AG04450 (cell line): ENCODE measurements at regions not wholly inside any gene's neighbourhood (a gene's known extent, or its start where the extent isn't known, plus 50 kb on each side); places are given as distances from the start of the nearest gene placed in this dataset.

Source experiments
- CTCF ChIA-PET: fragments of 300-600, 350-600 bp; formaldehyde crosslinking; extraction: SDS; loops from one replicate; lab custom pipeline; 2022; ENCODE audit warnings: antibody characterized with exemption, inconsistent platforms; lab: Charles Lee
- POLR2A ChIA-PET: fragments of 350-600 bp; formaldehyde crosslinking; extraction: SDS; loops from one replicate; lab custom pipeline; 2021; ENCODE audit warnings: antibody characterized with exemption, inconsistent platforms; lab: Yijun Ruan, JAX
- DNase-seq: peaks from one replicate; pipeline ENCODE4 v3.0.0-alpha.2; 2011; ENCODE audit warnings: low read depth, low spot score
- H3K27ac ChIP-seq: one replicate; pipeline ENCODE4 v1.5.1; 2012; ENCODE audit warnings: low read depth, low read length, control low read depth
- H3K27me3 ChIP-seq: one replicate; pipeline ENCODE4 v1.6.0; 2012; ENCODE audit warnings: low read length; ENCODE audit not compliant: control insufficient read depth, insufficient read depth
- H3K4me3 ChIP-seq: 2 replicates; pipeline ENCODE4 v1.5.1; 2011; ENCODE audit warnings: mild to moderate bottlenecking, low read depth, low read length, control low read depth
- H3K9me3 ChIP-seq: 2 replicates; pipeline ENCODE4 v1.5.1; 2012; ENCODE audit warnings: low read length; ENCODE audit not compliant: control insufficient read depth, insufficient read depth
- CTCF ChIP-seq: IDR thresholded peaks from 2 replicates; pipeline ENCODE4 v1.5.1; 2011; ENCODE audit warnings: low read depth, low read length, control low read depth, inconsistent platforms

- ChIA-PET POLR2A (no interaction called here), CTCF (no interaction called here)
- no peak for DNase-seq
- H3K27me3 ChIP-seq = no peaks in the 10 kb centered on the region
- TF ChIP-seq CTCF = no peak
- H3K4me3 ChIP-seq = no peak overlapping the region
- peaks cover 30% of the 10 kb centered on the region; the same call in 1 of the 2 replicates for H3K9me3 ChIP-seq
- no peak overlapping the region for H3K27ac ChIP-seq
Observed at GRCh38 chr16:13394488-13394887, 493.1 kb downstream of the SHISA9 start.

GRCh38 chr16:13397126-13397525, 495.7 kb downstream of the SHISA9 start:
- DNase-seq = no peak
- Histone ChIP-seq H3K9me3 (peaks cover 42% of the 10 kb centered on the region; the same call in 1 of the 2 replicates), H3K27me3 (no peaks in the 10 kb centered on the region), H3K4me3 (no peak overlapping the region), H3K27ac (no peak overlapping the region)
- TF ChIP-seq CTCF = no peak
- ChIA-PET CTCF (no interaction called here), POLR2A (no interaction called here)

GRCh38 chr16:13401641-13402040, 500.2 kb downstream of the SHISA9 start:
- no peak overlapping the region for H3K4me3 ChIP-seq
- ChIA-PET POLR2A (no interaction called here), CTCF (no interaction called here)
- TF ChIP-seq CTCF = no peak
- no peak for DNase-seq
- H3K9me3 ChIP-seq = peaks cover 41% of the 10 kb centered on the region
- H3K27ac ChIP-seq = no peak overlapping the region
- no peaks in the 10 kb centered on the region for H3K27me3 ChIP-seq

- TF ChIP-seq CTCF = no peak
- POLR2A ChIA-PET = no interaction called here
- DNase-seq = no peak
- Histone ChIP-seq H3K4me3 (no peak overlapping the region), H3K27ac (no peak overlapping the region), H3K27me3 (no peaks in the 10 kb centered on the region), H3K9me3 (peaks cover 40% of the 10 kb centered on the region)
- CTCF ChIA-PET = no interaction called here
Observed at GRCh38 chr16:13402601-13403000, 501.2 kb downstream of the SHISA9 start.

- Histone ChIP-seq H3K9me3 (peaks cover 33% of the 10 kb centered on the region), H3K4me3 (no peak overlapping the region), H3K27ac (no peak overlapping the region), H3K27me3 (no peaks in the 10 kb centered on the region)
- ChIA-PET POLR2A (no interaction called here), CTCF (no interaction called here)
- DNase-seq = no peak
- no peak for TF ChIP-seq CTCF
Observed at GRCh38 chr16:13403326-13403725, 501.9 kb downstream of the SHISA9 start.
